ENCODE measurements at regions not wholly inside any gene's neighbourhood (a gene's known extent, or its start where the extent isn't known, plus 50 kb on each side); places are given as distances from the start of the nearest gene placed in this dataset.

- H3K27me3 ChIP-seq (ENCODE audit: insufficient read depth, low read depth): no peaks in the 10 kb centered on the region
- no peak overlapping the region for H3K27ac ChIP-seq
- DNase-seq: no peak
- ChIA-PET CTCF (no interaction called here), POLR2A (ENCODE audit: unreplicated experiment) (no interaction called here)
- no peaks in the 10 kb centered on the region for H3K79me2 ChIP-seq (ENCODE audit: low read depth)
- H3K4me1 ChIP-seq (replicated peaks; ENCODE audit: insufficient read depth): no peaks in the 10 kb centered on the region
- no peak overlapping the region for H2AFZ ChIP-seq
- H4K20me1 ChIP-seq (ENCODE audit: insufficient read depth): no peaks in the 10 kb centered on the region
- H3K4me3 ChIP-seq: no peak overlapping the region
- H3F3A ChIP-seq (ENCODE audit: insufficient read depth, low read depth): no peaks in the 10 kb centered on the region
- TF ChIP-seq EZH2 (IDR thresholded peaks at IDR 0.05; ENCODE audit: low read depth) (no peak), CTCF (conservative IDR thresholded peaks at IDR 0.05) (no peak)
- H3K9me2 ChIP-seq (ENCODE audit: insufficient read depth): no peaks in the 10 kb centered on the region
- H3K9me3 ChIP-seq (ENCODE audit: insufficient read depth, low read depth): no peaks in the 10 kb centered on the region
- BruUV-seq (replicated peaks): no TSS peak
- intact Hi-C loops (cut with micrococcal nuclease; ENCODE audit: unreplicated experiment): no loop called here
- H3K4me2 ChIP-seq: no peak overlapping the region
- H3K36me3 ChIP-seq (ENCODE audit: low read depth): no peaks in the 10 kb centered on the region
Measured at GRCh38 chr10:118481871-118482270, 113.6 kb downstream of the PRLHR start.

GRCh38 chr10:118475214-118475613, 120.2 kb downstream of the PRLHR start:
- H3K27ac ChIP-seq: no peak overlapping the region
- ChIA-PET POLR2A (ENCODE audit: unreplicated experiment) (no interaction called here), CTCF (no interaction called here)
- no peaks in the 10 kb centered on the region for H3F3A ChIP-seq (ENCODE audit: insufficient read depth, low read depth)
- H3K4me1 ChIP-seq (replicated peaks; ENCODE audit: insufficient read depth): no peaks in the 10 kb centered on the region
- H3K27me3 ChIP-seq (ENCODE audit: insufficient read depth, low read depth): no peaks in the 10 kb centered on the region
- H4K20me1 ChIP-seq (ENCODE audit: insufficient read depth): no peaks in the 10 kb centered on the region
- H3K4me3 ChIP-seq: no peak overlapping the region
- BruUV-seq (replicated peaks): no TSS peak
- DNase-seq: no peak
- no peaks in the 10 kb centered on the region for H3K36me3 ChIP-seq (ENCODE audit: low read depth)
- TF ChIP-seq CTCF (conservative IDR thresholded peaks at IDR 0.05): no peak
- no peak for TF ChIP-seq EZH2 (IDR thresholded peaks at IDR 0.05; ENCODE audit: low read depth)
- no peaks in the 10 kb centered on the region for H3K9me3 ChIP-seq (ENCODE audit: insufficient read depth, low read depth)
- H2AFZ ChIP-seq: no peak overlapping the region
- no peaks in the 10 kb centered on the region for H3K9me2 ChIP-seq (ENCODE audit: insufficient read depth)
- no peak overlapping the region for H3K4me2 ChIP-seq
- H3K79me2 ChIP-seq (ENCODE audit: low read depth): no peaks in the 10 kb centered on the region
- intact Hi-C loops (cut with micrococcal nuclease; ENCODE audit: unreplicated experiment): no loop called here

- no peaks in the 10 kb centered on the region for H4K20me1 ChIP-seq (ENCODE audit: insufficient read depth)
- TF ChIP-seq CTCF (conservative IDR thresholded peaks at IDR 0.05) (no peak), EZH2 (IDR thresholded peaks at IDR 0.05; ENCODE audit: low read depth) (no peak)
- no peak overlapping the region for H3K27ac ChIP-seq
- DNase-seq: no peak
- H3K9me3 ChIP-seq (ENCODE audit: insufficient read depth, low read depth): no peaks in the 10 kb centered on the region
- H3K4me1 ChIP-seq (replicated peaks; ENCODE audit: insufficient read depth): no peaks in the 10 kb centered on the region
- no peaks in the 10 kb centered on the region for H3K79me2 ChIP-seq (ENCODE audit: low read depth)
- H3F3A ChIP-seq (ENCODE audit: insufficient read depth, low read depth): no peaks in the 10 kb centered on the region
- intact Hi-C loops (cut with micrococcal nuclease; ENCODE audit: unreplicated experiment): no loop called here
- CTCF ChIA-PET: no interaction called here
- POLR2A ChIA-PET (ENCODE audit: unreplicated experiment): no interaction called here
- no peak overlapping the region for H3K4me3 ChIP-seq
- no peaks in the 10 kb centered on the region for H3K27me3 ChIP-seq (ENCODE audit: insufficient read depth, low read depth)
- H3K4me2 ChIP-seq: no peak overlapping the region
- BruUV-seq (replicated peaks): no TSS peak
- H2AFZ ChIP-seq: no peak overlapping the region
- H3K36me3 ChIP-seq (ENCODE audit: low read depth): no peaks in the 10 kb centered on the region
- H3K9me2 ChIP-seq (ENCODE audit: insufficient read depth): no peaks in the 10 kb centered on the region
Measured at GRCh38 chr10:118474111-118474510, 121.3 kb downstream of the PRLHR start.
